GM12892 (cell line): ENCODE measurements at regions not wholly inside any gene's neighbourhood (a gene's known extent, or its start where the extent isn't known, plus 50 kb on each side); places are given as distances from the start of the nearest gene placed in this dataset.

ENCODE experiments used
- POLR2A ChIP-seq: IDR thresholded peaks from 2 replicates; pipeline ENCODE4 v1.6.1; 2011; ENCODE audit warnings: low read depth, low read length, control low read depth
- POLR2AphosphoS5 ChIP-seq: IDR thresholded peaks from 2 replicates; pipeline ENCODE4 v1.6.1; 2011; ENCODE audit warnings: low read depth, low read length, control low read depth

DNA sequence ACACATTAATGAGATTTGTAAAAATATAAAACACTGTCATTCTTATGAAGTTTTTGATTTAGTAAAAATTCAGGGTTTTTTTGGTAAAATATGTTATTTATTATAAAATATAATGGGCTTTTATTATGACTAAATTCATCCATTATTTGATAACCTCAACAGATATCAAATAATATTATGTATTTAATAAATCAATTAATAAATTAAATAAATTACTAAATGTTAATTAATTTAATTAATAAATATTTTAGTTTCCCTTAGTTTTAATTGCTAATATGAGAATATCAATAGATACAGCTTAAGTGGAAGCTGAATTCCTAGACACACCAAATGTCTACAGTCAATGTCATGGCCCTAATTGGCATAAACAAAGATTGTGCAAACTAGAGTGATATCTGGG lies 82.3 kb upstream of the DGKG start:
- no peak for TF ChIP-seq POLR2A
- no peak for TF ChIP-seq POLR2AphosphoS5
